ENCODE measurements at regions not wholly inside any gene's neighbourhood (a gene's known extent, or its start where the extent isn't known, plus 50 kb on each side); places are given as distances from the start of the nearest gene placed in this dataset.
"Not testable (repeated sequence)": the region's sequence is repeated elsewhere in the genome, so short reads cannot be mapped to it uniquely, and the experiment has no call there.

DNA sequence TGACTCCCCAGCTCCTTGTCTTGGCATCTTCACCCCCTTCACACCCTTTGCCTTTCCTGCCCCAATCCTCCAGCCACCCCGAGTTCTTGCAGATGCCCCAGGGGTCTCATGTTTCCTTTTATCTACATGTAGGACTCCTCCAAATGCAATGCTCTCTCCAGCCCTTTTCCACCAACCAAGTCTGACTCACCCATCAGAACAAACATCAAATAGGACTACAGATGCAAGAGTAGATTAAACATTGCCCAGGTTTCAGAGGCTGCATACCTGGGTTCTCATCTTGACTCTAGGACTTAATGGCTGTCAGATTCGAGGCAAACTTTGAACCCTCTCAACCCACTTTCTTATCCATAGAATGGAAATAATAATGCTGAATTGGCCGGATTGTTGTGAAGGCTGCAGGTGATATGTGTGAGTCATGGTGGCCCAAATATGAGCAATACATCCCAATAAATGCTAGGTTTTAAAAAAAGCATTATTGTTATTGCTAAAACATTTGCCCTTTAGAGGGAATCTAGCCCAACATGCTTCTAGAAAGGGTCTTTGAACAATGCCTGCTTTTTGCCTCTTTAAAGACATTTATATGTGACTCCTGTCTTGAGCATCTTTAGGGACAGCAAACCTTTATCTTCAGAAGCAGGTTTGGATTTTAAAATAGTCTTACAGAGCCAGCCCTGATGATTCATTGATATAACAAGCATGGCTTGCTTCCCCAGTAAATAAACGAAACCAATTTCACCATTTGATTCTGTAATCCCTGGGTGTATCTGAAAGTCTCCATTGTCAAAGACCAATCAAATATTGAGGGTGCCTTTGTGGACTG lies 310.1 kb downstream of the FOXL1 start:
- no peak for DNase-seq (ENCODE audit: low spot score)

DNA sequence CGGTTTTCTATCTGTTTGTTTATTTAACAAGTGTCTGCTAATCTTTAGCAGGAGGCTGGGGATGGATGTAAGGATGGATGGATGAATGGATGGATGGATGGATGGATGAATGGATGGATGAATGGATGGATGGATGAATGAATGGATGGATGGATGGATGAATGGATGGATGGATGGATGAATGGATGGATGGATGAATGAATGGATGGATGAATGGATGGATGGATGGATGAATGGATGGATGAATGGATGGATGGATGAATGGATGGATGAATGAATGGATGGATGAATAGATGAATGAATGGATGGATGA lies 310.7 kb downstream of the FOXL1 start:
- not testable (repeated sequence) for DNase-seq (ENCODE audit: low spot score)

DNA sequence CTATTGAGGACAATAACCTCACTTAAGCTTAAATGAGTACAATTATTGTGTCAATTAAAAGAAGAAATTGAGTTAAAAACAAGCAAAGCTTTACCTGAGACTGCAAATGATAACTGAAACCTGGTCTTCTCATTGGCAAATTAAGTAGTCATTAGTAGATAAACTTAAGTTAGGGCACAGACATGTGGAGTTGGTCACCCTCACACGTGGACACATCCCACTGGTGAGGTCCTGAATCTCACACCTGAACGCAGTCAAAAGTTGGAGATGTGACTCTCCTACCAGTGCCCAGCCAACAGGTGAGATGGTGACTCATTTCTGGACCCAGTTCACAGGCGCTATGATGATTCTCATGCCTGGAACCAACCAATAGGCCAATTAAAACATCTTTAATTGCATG lies 311.6 kb downstream of the FOXL1 start:
- DNase-seq (ENCODE audit: low spot score), result no peak

DNA sequence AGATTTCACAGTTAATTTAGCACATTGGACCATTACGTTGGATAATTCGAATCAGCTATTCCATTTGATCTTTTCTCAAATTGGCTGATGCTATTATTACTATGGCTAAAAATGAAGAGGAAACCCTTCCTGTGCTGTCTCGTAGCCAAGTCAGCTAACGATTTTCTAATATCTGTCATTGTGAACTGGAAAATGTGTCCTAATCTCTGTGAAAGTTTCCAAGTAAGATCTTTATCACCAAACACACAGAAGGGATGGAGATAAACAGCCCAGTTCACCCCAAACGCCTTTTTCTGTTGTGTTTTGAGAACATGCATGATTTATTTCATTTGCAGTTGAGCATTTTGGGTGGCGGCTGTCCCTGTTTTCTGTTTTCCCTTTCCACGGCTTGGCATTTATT lies 312.8 kb downstream of the FOXL1 start:
- no peak for DNase-seq (ENCODE audit: low spot score)

DNA sequence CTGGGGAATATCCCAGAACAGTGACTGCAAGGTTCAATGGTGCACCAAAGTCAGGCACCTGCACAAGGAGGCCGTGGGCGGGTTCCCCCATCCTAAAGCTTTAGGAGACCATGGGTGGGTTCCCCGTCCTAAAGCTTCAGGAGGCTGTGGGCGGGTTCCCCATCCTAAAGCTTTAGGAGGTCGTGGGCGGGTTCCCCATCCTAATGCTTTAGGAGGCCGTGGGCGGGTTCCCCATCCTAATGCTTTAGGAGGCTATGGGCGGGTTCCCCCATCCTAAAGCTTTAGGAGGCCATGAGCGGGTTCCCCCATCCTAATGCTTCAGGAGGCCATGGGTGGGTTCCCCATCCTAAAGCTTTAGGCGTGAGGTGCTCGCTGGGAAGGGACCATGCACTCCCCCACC lies 313.3 kb downstream of the FOXL1 start:
- DNase-seq (ENCODE audit: low spot score), result no peak

DNA sequence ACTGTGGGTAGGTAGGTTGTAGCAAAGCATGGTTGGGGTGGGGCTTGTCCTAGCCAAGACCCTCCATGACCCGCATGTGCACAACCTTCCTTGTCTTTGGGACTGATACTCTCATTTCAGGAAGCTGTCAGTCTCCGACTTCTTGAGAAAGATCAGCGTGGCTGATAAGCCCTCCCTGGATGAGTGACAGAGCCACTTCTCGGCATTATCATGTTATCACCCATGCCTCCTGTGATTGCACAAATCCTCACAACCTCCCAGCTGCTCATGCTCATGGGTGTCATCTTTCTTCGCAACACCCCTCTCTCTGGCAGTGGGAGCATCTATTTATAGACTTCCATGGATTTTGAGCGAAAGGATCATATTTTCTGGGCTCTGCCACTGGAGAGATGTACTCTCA lies 314.2 kb downstream of the FOXL1 start:
- DNase-seq (ENCODE audit: low spot score), result no peak

DNA sequence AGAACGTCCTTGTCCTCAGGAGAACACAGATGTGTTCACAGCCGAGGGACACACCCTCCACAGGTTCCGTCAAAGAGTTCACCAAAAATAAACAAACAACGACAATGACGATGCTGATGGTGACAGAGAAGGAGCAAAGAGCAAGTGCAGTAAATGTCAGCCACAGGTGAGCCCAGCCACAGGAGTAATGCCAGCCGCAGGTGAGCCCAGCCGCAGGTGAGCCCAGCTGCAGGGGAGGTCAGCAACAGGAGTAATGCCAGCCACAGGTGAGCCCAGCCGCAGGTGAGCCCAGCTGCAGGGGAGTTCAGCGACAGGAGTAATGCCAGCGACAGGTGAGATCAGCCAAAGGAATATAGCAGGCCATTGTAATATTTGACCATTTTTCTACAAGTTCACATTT lies 315.2 kb downstream of the FOXL1 start:
- no peak for DNase-seq (ENCODE audit: low spot score)

DNA sequence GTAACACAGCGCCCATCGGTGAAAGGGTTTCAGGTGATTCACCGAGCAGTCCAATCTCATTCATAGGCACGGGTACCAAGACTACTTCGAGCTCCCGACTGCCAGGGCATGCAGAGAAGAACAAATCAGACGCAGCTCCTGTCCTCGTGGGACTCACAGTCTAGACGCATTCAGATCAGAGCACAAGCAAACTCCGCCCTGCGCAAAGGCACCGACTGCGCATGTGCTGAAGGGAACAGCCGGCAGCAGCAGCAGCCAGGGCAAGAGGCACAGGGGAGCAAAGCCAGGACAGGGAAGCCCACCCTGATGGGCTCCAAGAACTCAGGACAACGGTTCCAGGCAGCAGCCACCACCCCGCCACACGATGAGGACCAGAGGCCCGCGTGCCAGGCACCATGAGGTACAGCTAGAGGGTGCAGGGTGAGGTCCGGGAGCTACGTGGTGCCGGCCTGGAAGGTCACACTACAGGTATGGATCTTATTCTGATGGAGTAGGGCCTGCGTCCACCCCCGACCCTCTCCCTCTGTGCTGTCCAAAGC lies 315.7 kb downstream of the FOXL1 start:
- DNase-seq (ENCODE audit: low spot score), result no peak

DNA sequence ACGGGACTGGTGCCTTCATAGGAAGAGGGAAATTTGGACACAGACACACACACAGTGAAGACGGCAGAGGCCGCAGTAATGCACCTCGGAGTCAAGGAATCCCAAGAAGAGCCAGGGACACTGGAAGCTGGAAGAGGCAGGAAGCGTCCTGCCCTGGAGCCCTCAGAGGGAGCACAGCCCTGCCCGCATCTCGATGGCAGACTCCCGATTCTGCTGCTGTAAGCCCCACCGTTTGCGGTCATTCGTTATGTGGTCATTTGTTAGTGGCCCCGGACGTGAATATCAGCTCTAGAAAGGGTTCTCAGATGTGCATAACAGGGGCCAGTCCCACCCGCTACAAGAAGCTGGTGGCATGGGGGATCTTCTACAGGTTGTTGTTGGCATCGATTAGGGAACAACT lies 316.6 kb downstream of the FOXL1 start:
- no peak for DNase-seq (ENCODE audit: low spot score)

DNA sequence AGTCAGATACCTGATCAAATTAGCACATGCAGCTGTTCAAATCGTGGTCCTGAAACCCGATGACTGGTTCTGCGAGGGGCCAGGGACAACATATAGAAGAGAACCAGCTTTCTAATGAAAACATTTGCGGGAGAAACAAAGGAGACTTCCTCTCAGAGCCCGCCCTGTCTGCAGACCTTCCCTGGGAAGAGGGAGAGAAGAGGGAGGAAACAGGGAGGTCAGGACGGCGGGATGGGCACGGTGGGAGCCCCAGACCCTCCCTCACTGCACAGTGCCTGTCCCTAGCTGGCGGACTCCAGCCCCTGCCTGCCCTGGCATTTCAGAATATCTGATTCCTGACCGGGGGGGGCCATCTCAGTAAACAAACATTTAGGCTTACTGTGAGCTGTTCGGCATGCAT lies 317.3 kb downstream of the FOXL1 start:
- no peak for DNase-seq (ENCODE audit: low spot score)

DNA sequence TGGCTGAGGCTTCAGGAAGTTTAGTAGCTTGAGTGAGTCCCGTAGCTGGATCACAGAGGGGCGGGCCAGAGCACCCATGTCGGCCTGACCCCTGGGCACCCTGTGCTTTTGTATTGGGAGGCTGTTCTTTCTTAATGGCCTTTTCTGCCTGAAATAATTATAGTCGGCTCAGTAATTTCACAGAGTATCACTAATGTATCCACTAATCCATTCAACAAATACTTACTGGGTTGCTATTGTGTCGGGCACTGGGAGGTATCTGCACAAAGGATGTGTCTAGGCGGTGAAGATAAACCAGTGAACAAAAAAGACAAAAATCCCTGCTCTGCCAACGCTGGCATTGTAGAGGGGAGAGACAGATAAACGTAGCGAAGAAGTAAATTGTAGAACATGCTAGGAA lies 318.6 kb downstream of the FOXL1 start:
- no peak for DNase-seq (ENCODE audit: low spot score)

DNA sequence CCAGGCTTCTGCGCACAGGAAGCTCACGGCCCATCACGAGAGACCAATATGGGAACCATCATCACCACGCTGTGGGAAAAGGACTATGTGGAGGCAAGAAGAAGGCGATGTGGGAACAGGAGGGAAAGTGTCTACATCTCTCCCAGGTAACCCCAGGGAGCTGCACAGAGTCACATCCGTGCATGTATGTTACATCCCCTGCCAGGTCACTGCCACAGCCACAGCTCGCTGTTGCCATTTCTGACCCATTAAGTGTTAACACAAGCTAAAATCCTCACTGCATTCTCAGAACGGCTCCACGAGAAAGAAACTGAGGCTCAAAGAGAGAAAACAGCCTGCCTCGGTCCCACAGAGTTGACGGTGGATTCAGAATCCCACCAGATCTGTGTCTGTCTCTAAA lies 319.1 kb downstream of the FOXL1 start:
- no peak for DNase-seq (ENCODE audit: low spot score)

DNA sequence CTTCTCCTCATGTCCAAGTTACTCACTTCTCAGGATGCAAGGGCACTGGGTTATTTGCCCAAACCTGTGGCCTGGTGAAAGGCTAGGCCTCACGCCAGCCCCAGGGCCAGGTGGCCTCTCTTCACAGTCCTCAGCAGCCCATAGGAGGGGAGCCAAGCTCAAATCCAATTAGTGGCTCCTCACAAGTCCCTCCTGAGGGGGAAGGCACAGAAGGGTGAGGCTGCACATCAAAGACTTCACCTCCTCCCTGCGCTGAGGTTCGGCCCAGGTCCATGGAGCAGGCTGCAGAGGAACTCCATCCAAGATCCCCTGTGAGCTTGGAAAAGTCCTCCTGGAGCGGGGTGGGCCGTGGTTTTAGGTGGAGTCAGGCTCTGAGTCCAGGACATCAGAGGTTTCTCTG lies 320.0 kb downstream of the FOXL1 start:
- DNase-seq (ENCODE audit: low spot score), result no peak

DNA sequence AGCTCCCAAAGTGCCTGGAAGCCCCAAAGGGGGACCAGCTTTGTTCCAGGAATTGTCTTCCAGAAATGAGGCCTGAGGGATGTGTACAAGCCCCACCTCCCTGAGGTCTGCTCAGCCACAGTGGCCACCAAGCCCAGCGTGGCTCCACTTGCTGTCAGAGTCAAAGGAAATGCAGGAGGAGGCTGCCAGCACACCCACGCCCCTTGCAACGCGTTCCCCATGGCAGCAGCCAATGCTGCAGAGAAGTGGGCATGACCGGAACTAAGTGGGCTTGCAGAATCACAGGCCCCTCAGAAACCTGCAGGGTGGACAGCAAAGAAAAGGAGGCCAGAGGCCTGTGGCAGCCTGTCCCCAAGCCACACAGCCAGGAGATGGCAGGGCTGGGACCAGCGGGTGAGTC lies 320.8 kb downstream of the FOXL1 start:
- DNase-seq (ENCODE audit: low spot score), result no peak

DNA sequence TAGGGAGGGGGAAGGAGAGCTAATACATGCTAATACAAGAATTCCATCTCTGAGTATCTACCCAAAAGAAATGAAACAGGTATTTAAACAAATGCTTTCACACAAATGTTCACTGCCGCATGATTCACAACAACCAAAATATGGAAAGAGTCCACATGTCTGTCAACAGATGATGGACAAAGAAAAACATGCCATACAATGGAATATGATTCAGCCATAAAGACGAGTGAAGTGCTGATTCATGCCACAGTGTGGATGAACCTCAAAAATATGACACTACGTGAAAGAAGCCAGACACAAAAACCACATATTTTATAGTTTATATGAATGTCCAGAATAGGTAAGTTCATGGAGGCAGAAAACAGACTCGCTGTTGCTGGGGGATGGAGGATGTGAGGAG lies 321.4 kb downstream of the FOXL1 start:
- DNase-seq (ENCODE audit: low spot score), result no peak

DNA sequence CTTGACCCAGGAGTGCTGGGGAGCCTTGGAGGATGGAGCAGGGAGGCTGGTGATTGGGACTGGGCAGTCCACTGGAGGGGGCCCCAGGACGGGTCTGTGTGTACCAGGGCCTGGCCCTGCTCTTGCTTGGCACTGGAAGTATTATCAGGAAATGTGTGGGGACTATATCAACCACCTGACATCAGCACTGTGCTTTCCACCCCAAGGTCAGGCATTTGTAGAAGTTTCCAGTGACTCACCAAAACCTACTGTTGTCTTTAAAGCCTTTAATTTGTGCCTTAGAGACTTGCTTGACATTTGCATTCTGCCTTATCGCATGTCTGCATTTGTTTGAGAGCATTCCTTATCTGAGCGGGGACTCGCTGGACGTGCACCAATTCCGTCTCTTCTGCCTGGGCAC lies 323.1 kb downstream of the FOXL1 start:
- DNase-seq (ENCODE audit: low spot score), result no peak

DNA sequence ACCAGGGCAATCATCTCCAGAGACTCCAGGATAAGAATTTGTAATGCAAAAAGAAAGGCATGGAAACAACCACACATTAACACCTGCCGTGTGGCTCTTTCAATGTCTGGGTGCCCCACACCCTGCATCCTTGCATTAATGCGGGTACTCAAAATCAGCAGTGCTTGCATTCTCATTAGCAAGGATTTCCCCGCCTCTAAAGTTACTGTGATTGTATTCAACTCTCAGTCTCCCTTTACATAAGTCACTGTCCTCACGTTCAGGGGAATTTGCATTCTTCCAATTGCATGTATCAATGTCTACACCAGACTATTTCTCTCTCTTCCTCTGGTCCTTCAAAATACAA lies 324.3 kb downstream of the FOXL1 start:
- no peak for DNase-seq (ENCODE audit: low spot score)

DNA sequence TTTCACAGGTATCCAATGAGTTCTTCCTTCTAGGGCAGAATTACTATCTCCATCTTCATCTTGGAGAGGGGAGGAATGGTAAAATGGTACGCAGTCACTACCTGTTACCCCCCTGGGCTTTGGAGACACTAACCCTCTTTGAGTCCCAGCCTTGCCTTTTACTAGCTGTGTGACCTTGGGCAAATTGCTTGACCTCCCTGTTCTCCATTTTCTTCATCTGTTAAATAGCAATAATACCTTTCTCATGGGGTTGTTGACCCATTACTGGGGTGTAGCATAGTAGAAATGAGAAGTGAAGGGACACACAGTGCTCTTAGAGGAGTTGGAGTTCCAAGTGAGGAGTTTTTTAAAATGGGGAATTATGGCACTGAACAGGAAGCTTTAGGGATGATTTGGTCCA lies 324.7 kb downstream of the FOXL1 start:
- no peak for DNase-seq (ENCODE audit: low spot score)

DNA sequence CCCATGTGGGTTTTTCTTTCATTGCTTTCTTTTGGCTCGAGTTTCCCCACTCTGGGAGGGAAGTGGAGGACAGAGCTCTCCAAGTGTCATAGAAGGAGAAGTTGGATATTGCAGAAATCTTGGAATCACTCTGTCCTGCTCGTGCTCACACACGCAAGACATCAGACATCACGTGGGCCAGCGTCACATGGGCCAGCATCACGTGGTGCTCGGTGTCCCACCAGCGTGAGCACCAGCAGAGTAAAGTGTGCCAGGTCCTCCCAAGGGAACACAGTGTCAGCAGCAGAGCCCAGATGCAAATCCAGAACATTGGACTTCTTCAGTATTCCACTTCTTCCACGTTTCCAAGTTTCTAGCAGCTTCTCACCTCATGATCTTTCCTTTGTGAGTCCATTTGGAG lies 327.0 kb downstream of the FOXL1 start:
- DNase-seq (ENCODE audit: low spot score), result no peak

DNA sequence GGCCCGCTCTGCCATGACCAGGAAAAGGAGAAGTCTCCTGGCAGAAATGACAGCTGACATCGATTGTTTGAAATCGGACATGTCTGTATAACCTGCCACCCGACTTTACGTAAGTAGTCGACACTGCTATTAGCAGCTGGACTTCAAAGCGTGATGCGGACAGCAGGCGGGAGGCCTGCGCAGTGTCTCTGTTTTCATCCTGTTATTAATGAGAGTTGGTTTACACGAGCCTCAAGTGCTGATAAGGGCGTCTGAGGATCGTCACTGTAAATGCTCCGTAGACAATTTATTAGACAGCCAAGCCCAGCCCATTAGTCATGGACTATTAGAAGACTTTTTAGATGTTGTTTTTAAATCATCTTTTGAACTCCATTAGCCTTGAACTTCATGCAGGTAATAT lies 328.3 kb downstream of the FOXL1 start:
- no peak for DNase-seq (ENCODE audit: low spot score)

DNA sequence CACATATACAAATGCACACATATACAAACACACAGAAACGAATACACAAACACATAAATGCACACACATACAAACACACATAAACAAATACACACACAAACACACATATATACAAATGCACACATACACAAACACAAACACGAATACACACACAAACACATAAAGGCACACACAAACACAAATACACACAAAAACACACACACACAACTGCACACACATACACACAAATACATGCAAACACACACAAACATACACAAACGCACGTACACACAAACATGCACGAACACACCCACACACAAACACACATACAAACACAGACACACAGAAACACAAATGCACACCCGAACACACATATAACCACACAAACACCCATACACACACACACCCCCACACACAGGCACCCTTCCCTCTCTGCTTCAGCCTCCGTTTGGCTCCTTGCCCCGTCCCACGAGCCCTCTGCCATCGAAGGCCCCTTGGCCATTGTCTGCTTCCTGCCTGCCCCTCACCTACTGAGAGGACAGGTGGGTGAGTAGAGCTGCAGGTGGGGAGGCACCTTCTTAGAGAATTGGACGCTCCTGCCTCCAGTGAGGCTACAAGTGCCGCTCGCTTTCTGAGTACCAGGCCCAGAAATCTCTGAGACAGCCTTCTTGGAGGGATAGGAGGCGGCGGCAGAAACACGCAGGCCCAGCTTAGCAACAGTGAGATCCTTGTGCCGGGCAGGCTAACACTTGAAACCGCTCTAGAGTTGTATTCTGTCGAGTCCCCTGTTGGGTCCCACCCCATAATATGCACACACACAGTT lies 331.2 kb downstream of the FOXL1 start:
- no peak for DNase-seq (ENCODE audit: low spot score)

DNA sequence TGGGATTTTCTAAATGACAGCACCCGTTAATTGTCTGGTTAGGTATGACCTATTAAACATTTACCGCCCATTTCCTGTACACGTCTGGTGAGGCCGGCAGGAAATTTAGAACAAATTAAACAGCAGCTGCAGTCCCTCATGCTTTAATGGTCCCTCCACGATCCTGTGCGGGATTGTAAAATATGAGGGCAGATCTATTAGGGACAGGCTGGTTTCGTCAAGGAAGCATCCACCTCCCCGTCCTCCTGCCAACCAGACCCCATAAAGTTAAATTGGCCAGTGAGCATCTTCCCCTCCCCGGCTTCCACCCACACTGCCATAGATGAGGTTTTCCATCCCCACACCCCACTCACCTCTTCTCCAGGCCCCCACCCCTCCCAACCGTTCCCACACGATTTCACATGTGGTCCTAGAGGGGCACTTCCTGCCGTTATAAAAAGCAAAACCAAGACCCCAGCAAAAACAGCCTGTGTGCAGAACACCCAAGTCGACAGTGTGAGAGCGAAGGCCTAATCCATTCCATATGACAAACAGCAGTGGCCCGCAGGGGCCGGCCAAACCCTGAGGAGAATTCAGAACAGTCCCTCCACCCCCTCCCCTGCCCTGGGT lies 331.9 kb downstream of the FOXL1 start:
- no peak for DNase-seq (ENCODE audit: low spot score)

DNA sequence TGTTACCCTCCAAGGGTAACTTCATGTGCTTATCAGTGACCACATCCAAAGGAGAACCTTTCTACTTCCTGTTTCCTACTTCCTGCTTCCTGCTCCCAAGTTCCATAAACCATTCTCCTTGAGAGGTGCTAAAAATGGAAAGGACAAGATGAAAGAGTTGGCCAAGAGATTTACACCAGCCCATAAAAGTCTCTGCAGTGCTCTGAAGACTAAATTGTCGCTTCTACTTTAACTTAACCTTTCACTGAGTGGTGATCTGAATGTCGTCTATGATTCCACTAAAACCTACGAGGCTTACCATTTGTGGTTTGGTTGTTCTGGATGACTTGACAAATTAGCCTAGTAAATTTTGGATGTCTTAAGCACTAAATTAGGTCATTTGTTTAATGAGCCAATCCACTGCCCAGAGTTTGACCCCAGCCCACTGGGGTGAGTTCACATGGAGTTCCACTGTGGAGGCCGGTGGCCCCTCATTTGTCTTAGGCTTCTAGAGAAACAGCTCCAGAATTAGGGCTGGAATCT lies 333.1 kb downstream of the FOXL1 start:
- DNase-seq (ENCODE audit: low spot score), result no peak

Measured in D341Med (cell line).